ENCODE measurements at regions not wholly inside any gene's neighbourhood (a gene's known extent, or its start where the extent isn't known, plus 50 kb on each side); places are given as distances from the start of the nearest gene placed in this dataset.

- no peaks in the 10 kb centered on the region for H3K36me3 ChIP-seq (ENCODE audit: control insufficient read depth, insufficient read depth, low read length)
- TF ChIP-seq CTCF (IDR thresholded peaks at IDR 0.05; ENCODE audit: insufficient read depth, low read length, poor library complexity, severe bottlenecking): no peak
- H3K27me3 ChIP-seq (replicated peaks; ENCODE audit: control insufficient read depth, insufficient read depth, low read length): no peaks in the 10 kb centered on the region
- DNase-seq (ENCODE audit: extremely low read depth, insufficient read length): no peak
- H3K4me3 ChIP-seq (replicated peaks; ENCODE audit: low read depth, low read length): no peak overlapping the region
Observed at GRCh38 chr10:130554701-130555410, 418.7 kb downstream of the GLRX3 start.

- TF ChIP-seq CTCF (IDR thresholded peaks at IDR 0.05; ENCODE audit: insufficient read depth, low read length, poor library complexity, severe bottlenecking): no peak
- no peak for DNase-seq (ENCODE audit: extremely low read depth, insufficient read length)
- Histone ChIP-seq H3K36me3 (ENCODE audit: control insufficient read depth, insufficient read depth, low read length) (no peaks in the 10 kb centered on the region), H3K4me3 (replicated peaks; ENCODE audit: low read depth, low read length) (no peak overlapping the region), H3K27me3 (replicated peaks; ENCODE audit: control insufficient read depth, insufficient read depth, low read length) (no peaks in the 10 kb centered on the region)
Observed at GRCh38 chr10:130555411-130555750, 419.2 kb downstream of the GLRX3 start.

GRCh38 chr10:130557181-130557845, 421.1 kb downstream of the GLRX3 start:
- Histone ChIP-seq H3K4me3 (replicated peaks; ENCODE audit: low read depth, low read length) (no peak overlapping the region), H3K36me3 (ENCODE audit: control insufficient read depth, insufficient read depth, low read length) (no peaks in the 10 kb centered on the region), H3K27me3 (replicated peaks; ENCODE audit: control insufficient read depth, insufficient read depth, low read length) (no peaks in the 10 kb centered on the region)
- TF ChIP-seq CTCF (IDR thresholded peaks at IDR 0.05; ENCODE audit: insufficient read depth, low read length, poor library complexity, severe bottlenecking): no peak
- DNase-seq (ENCODE audit: extremely low read depth, insufficient read length): no peak

GRCh38 chr10:130558746-130559546, 422.8 kb downstream of the GLRX3 start:
- DNase-seq (ENCODE audit: extremely low read depth, insufficient read length): no peak
- Histone ChIP-seq H3K27me3 (replicated peaks; ENCODE audit: control insufficient read depth, insufficient read depth, low read length) (no peaks in the 10 kb centered on the region), H3K4me3 (replicated peaks; ENCODE audit: low read depth, low read length) (no peak overlapping the region), H3K36me3 (ENCODE audit: control insufficient read depth, insufficient read depth, low read length) (no peaks in the 10 kb centered on the region)
- no peak for TF ChIP-seq CTCF (IDR thresholded peaks at IDR 0.05; ENCODE audit: insufficient read depth, low read length, poor library complexity, severe bottlenecking)

GRCh38 chr10:130559547-130559880, 423.3 kb downstream of the GLRX3 start:
- Histone ChIP-seq H3K36me3 (ENCODE audit: control insufficient read depth, insufficient read depth, low read length) (no peaks in the 10 kb centered on the region), H3K4me3 (replicated peaks; ENCODE audit: low read depth, low read length) (no peak overlapping the region), H3K27me3 (replicated peaks; ENCODE audit: control insufficient read depth, insufficient read depth, low read length) (no peaks in the 10 kb centered on the region)
- no peak for TF ChIP-seq CTCF (IDR thresholded peaks at IDR 0.05; ENCODE audit: insufficient read depth, low read length, poor library complexity, severe bottlenecking)
- no peak for DNase-seq (ENCODE audit: extremely low read depth, insufficient read length)
